ENCODE measurements at regions not wholly inside any gene's neighbourhood (a gene's known extent, or its start where the extent isn't known, plus 50 kb on each side); places are given as distances from the start of the nearest gene placed in this dataset.

GRCh38 chrX:113906168-113906567 is 677.7 kb upstream of the HTR2C start:
- TF ChIP-seq POLR2A (IDR thresholded peaks at IDR 0.05), result no peak
- no peak for TF ChIP-seq CTCF (IDR thresholded peaks at IDR 0.05)

Data from tibial nerve (tissue), 3 donors.